Endothelial cell of umbilical vein (primary cell): ENCODE measurements at regions not wholly inside any gene's neighbourhood (a gene's known extent, or its start where the extent isn't known, plus 50 kb on each side); places are given as distances from the start of the nearest gene placed in this dataset.

ENCODE experiments used
- BruUV-seq: library from RNA; stranded (reverse); fragments of 400-500 nt; replicated peaks from 2 replicates; lab custom pipeline; 2021; lab: Mats Ljungman, UMichigan
- CTCF ChIA-PET: fragments of 300-600, 350-600 bp; sonication (Branson Sonifier 250); formaldehyde crosslinking; loops from one replicate; lab custom pipeline; 2021; ENCODE audit warnings: antibody characterized with exemption, inconsistent platforms; lab: Charles Lee
- POLR2A ChIA-PET: fragments of 300-600, 350-600 bp; sonication (Branson Sonifier 250); formaldehyde crosslinking; loops from one replicate; lab custom pipeline; 2021; ENCODE audit warnings: antibody characterized with exemption, inconsistent platforms; lab: Charles Lee
- DNase-seq: peaks from one replicate; pipeline ENCODE4 v3.0.0-alpha.2; 2011; ENCODE audit warnings: low read depth, low spot score
- FAIRE-seq: peaks from 2 replicates; lab custom pipeline; 2011; peaks lifted over from hg19 to GRCh38; lab: Jason Lieb, UNC
- H2AFZ ChIP-seq: 2 replicates; pipeline ENCODE4 v1.6.0; 2012; ENCODE audit warnings: low read depth, low read length, control low read depth, inconsistent platforms
- H3K27ac ChIP-seq: 2 replicates; pipeline ENCODE4 v1.5.1; 2011; ENCODE audit warnings: low read depth, mild to moderate bottlenecking, control low read depth, low read length, moderate library complexity; ENCODE audit not compliant: insufficient read depth
- H3K27me3 ChIP-seq, 2 experiments: 2 replicates each; pipeline versions ENCODE4 v1.6.0 to v1.6.1; 2011; ENCODE audit warnings: low read length in 2 of 2, mixed read lengths in 1 of 2; ENCODE audit not compliant: control insufficient read depth in 2 of 2, insufficient read depth in 2 of 2
- H3K36me3 ChIP-seq, 2 experiments: 2 replicates in 1 of 2; 3 replicates in 1 of 2; pipeline ENCODE4 v1.5.1; 2011; ENCODE audit warnings: low read length in 2 of 2, mild to moderate bottlenecking in 1 of 2, moderate library complexity in 1 of 2; ENCODE audit not compliant: control insufficient read depth in 2 of 2, insufficient read depth in 2 of 2; ENCODE audit errors: extremely low read depth in 1 of 2
- H3K4me1 ChIP-seq: 3 replicates; pipeline ENCODE4 v1.5.1; 2011; ENCODE audit warnings: mild to moderate bottlenecking, low read length; ENCODE audit not compliant: control insufficient read depth, insufficient read depth; ENCODE audit errors: extremely low read depth
- H3K4me2 ChIP-seq: 2 replicates; pipeline ENCODE4 v1.6.1; 2011; ENCODE audit warnings: low read length, control low read depth, mixed read lengths; ENCODE audit not compliant: insufficient read depth
- H3K4me3 ChIP-seq, 3 experiments: fragments of 200-600 bp in 1 of 3; sonication (generic), shearing (Covaris generic) in 1 of 3; replicated peaks in 1 of 3; 2 replicates each; pipeline ENCODE4 v1.5.1; 2011 to 2016; ENCODE audit warnings: control low read depth in 3 of 3, low read length in 3 of 3, mild to moderate bottlenecking in 2 of 3, inconsistent platforms in 1 of 3, low read depth in 1 of 3, moderate library complexity in 1 of 3; ENCODE audit not compliant: insufficient read depth in 1 of 3
- H3K79me2 ChIP-seq: 2 replicates; pipeline ENCODE4 v1.6.0; 2012; ENCODE audit warnings: low read length, inconsistent platforms; ENCODE audit not compliant: control insufficient read depth, insufficient read depth
- H3K9ac ChIP-seq: replicated peaks from 2 replicates; pipeline ENCODE3; 2011; ENCODE audit warnings: low read length, control low read depth; ENCODE audit not compliant: insufficient read depth; ENCODE audit errors: extremely low read depth
- H3K9me1 ChIP-seq: replicated peaks from 3 replicates; pipeline ENCODE4 v1.6.0; 2011; ENCODE audit warnings: mild to moderate bottlenecking, low read length; ENCODE audit not compliant: control insufficient read depth, insufficient read depth; ENCODE audit errors: extremely low read depth
- H3K9me3 ChIP-seq: replicated peaks from 2 replicates; pipeline ENCODE4 v1.5.1; 2012; ENCODE audit warnings: low read length, inconsistent platforms; ENCODE audit not compliant: control insufficient read depth, insufficient read depth
- H4K20me1 ChIP-seq: replicated peaks from 2 replicates; pipeline ENCODE3; 2011; ENCODE audit warnings: mild to moderate bottlenecking, low read length; ENCODE audit not compliant: control insufficient read depth, insufficient read depth; ENCODE audit errors: extremely low read depth
- CTCF ChIP-seq, 2 donors: IDR thresholded peaks; 1 replicate in 1 of 2; 2 replicates in 1 of 2; pipeline ENCODE4 v1.5.1; 2011; ENCODE audit warnings: low read length in 2 of 2, mild to moderate bottlenecking in 2 of 2, moderate library complexity in 2 of 2, control low read depth in 1 of 2, inconsistent platforms in 1 of 2, low read depth in 1 of 2; ENCODE audit not compliant: insufficient read depth in 1 of 2; ENCODE audit errors: extremely low read depth in 1 of 2
- EZH2 ChIP-seq: IDR thresholded peaks from 2 replicates; pipeline ENCODE4 v1.6.1; 2012; ENCODE audit warnings: borderline replicate concordance, low read depth, mild to moderate bottlenecking, moderate library complexity, low read length, inconsistent platforms; ENCODE audit not compliant: severe bottlenecking
- FOS ChIP-seq: IDR thresholded peaks from 2 replicates; pipeline ENCODE4 v1.6.1; 2011; ENCODE audit warnings: mild to moderate bottlenecking, low read length, moderate library complexity, borderline replicate concordance; ENCODE audit not compliant: insufficient read depth
- GATA2 ChIP-seq: IDR thresholded peaks from 2 replicates; pipeline ENCODE4 v1.7.0; 2011; ENCODE audit warnings: low read depth, mild to moderate bottlenecking, moderate library complexity, mixed read lengths, low read length; ENCODE audit not compliant: insufficient read length, insufficient read depth
- JUN ChIP-seq: IDR thresholded peaks from 2 replicates; pipeline ENCODE4 v1.6.1; 2011; ENCODE audit warnings: borderline replicate concordance, low read depth; ENCODE audit not compliant: insufficient read length, insufficient read depth
- MAX ChIP-seq: IDR thresholded peaks from 2 replicates; pipeline ENCODE4 v1.6.1; 2011; ENCODE audit not compliant: insufficient read depth, insufficient read length
- MYC ChIP-seq: IDR thresholded peaks from one replicate; pipeline ENCODE4 v1.6.1; 2011; ENCODE audit warnings: mild to moderate bottlenecking, low read depth, low read length
- POLR2A ChIP-seq: IDR thresholded peaks from 2 replicates; pipeline ENCODE4 v1.6.1; 2012; ENCODE audit warnings: low read depth, mild to moderate bottlenecking, control low read depth, low read length
- POLR2AphosphoS5 ChIP-seq: IDR thresholded peaks from 2 replicates; pipeline ENCODE4 v1.6.1; 2012; ENCODE audit warnings: low read depth, mild to moderate bottlenecking, control low read depth, low read length, moderate library complexity; ENCODE audit not compliant: insufficient read depth
- dilution Hi-C: fragments of 300-500 bp; cut with MboI; formaldehyde crosslinking; loops from one replicate; pipeline ENCODE4 v1.15.0; 2019; ENCODE audit warnings: low sequenced_read_pairs; ENCODE audit not compliant: extremely low pct_ligation_motif_present
- intact Hi-C: fragments of 100-400 bp; cut with micrococcal nuclease; formaldehyde crosslinking; loops from one replicate; pipeline ENCODE4 v1.10.0; 2022

DNA sequence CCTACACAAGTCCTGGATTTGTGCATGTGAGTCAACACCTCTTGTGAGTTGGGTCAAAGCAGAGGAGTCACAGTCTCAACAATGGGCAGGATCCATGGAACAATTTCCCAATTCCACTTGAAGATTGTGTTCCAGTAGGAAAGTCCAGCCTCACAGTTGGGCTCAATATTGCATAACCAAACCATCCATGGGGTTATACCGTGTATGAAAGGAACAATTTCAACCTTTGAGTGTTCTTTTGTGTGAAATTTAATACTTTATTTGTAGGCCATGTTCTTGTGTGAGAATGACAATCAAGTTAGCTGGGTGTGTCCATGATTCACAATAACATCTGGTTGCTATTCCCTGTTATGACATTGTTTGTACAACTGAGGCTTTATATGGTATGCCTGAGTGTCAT lies 1182.9 kb upstream of the AMELY start:
- Histone ChIP-seq H3K9ac (no peak overlapping the region), H3K4me1 (no peaks in the 10 kb centered on the region), H3K36me3 (no peaks in the 10 kb centered on the region), H3K9me1 (no peaks in the 10 kb centered on the region), H3K4me2 (no peak overlapping the region), H3K27me3 (no peaks in the 10 kb centered on the region), H3K27ac (no peak overlapping the region), H2AFZ (no peak overlapping the region), H3K4me3 (no peak overlapping the region), H3K79me2 (no peaks in the 10 kb centered on the region), H4K20me1 (no peaks in the 10 kb centered on the region), H3K9me3 (no peaks in the 10 kb centered on the region)
- intact Hi-C loops (no loop called here), dilution Hi-C loops (no loop called here)
- ChIA-PET POLR2A (no interaction called here), CTCF (no interaction called here)
- no peak for TF ChIP-seq MYC
- no peak for TF ChIP-seq POLR2A
- TF ChIP-seq MAX: no peak
- TF ChIP-seq JUN: no peak
- no peak for TF ChIP-seq POLR2AphosphoS5
- no peak for TF ChIP-seq EZH2
- TF ChIP-seq CTCF (IDR thresholded peaks at IDR 0.05; ENCODE audit: extremely low read depth in 1 of 2, insufficient read depth in 1 of 2, low read depth in 1 of 2, low read length in 2 of 2): no peak
- TF ChIP-seq GATA2: no peak
- no peak for TF ChIP-seq FOS
- FAIRE-seq (no peak), DNase-seq (no peak)
- no TSS peak for BruUV-seq
